Hematopoietic multipotent progenitor cell treated with erythropoietin and hydrocortisone succinate and interleukin-3 and kit ligand, for 8 days (in vitro differentiated cells): ENCODE measurements at regions not wholly inside any gene's neighbourhood (a gene's known extent, or its start where the extent isn't known, plus 50 kb on each side); places are given as distances from the start of the nearest gene placed in this dataset.
"Not testable (repeated sequence)": the region's sequence is repeated elsewhere in the genome, so short reads cannot be mapped to it uniquely, and the experiment has no call there.

Experiments
- DNase-seq: peaks from one replicate; pipeline ENCODE4 v3.0.0-alpha.2; 2015

DNA sequence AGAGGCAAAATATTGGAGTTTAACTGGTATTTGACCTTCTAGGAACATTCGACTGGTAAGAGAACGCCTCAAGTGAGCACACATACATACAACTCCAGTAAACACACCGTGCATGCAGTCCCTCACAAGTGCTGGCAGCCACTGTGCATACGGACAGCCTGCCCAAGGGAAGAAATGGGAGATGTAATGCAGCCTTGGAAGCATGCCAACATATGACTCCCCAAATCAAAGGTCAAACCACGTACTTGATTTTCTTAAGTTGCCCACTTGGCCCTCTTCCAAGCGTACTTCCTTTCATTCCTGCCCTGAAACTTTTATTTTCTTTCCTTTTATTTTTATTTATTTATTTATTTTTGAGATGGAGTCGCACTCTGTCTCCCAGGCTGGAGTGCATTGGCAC lies 206.6 kb downstream of the SPRY1 start:
- DNase-seq, result peak; percentile 57

DNA sequence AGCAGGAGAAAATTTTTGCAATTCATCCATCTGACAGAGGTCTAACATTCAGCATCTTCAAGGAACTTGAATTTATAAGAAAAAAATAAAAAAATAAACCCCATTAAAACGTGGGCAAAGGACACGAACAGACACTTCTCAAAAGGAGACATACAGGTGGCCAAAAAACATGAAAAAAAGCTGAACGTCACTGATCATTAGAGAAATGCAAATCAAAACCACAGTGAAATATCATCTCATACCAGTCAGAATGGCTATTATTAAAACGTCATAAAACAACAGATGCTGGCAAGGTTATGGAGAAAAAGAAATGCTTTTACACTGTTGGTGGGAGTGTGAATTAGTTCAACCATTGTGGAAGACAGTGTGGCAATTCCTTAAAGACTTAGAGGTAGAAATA lies 209.2 kb downstream of the SPRY1 start:
- DNase-seq, result not testable (repeated sequence)

DNA sequence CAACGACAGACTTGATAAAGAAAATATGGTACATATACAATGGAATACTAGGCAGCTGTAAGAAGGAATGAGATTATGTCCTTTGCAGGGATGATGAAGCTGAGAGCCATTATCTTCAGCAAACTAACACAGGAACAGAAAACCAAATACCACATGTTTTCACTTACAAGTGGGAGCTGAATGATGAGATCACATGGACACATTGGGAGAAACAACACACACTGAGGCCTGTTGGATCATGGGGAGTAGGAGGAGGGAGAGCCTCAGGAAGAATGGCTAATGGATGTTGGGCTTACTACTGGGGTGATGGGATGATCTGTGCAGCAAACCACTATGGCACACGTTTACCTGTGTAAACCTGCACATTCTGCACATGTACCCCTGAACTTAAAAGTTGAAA lies 209.7 kb downstream of the SPRY1 start:
- no peak for DNase-seq

DNA sequence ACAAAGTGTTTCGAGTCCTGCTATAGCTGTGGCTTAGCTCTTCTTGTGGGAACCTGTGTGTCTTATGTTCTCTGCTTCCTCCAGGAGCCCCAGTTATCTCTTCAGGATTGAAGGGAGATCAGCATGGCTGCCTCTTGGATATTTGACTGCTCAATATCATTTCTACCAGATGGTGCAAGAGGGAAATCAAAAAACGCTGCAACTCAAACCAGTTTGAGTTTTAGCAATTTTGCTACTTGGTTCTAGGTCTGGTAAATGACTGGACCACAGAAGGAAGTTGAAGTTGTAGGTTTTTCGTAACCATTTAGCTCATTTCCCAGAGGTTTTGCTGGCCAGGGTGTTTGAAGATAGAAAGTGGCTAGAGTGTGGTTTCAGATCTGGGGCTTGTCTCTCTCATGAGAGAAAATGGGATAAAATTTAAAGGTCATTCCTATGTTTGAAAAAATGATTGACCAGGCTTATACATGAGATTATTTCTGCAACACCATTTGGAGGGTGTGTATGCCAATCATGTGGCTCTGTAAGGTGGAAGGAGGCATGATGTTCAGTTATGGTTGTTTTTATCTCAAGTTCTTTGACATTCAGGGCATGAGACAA lies 210.4 kb downstream of the SPRY1 start:
- DNase-seq, result peak; percentile 20

DNA sequence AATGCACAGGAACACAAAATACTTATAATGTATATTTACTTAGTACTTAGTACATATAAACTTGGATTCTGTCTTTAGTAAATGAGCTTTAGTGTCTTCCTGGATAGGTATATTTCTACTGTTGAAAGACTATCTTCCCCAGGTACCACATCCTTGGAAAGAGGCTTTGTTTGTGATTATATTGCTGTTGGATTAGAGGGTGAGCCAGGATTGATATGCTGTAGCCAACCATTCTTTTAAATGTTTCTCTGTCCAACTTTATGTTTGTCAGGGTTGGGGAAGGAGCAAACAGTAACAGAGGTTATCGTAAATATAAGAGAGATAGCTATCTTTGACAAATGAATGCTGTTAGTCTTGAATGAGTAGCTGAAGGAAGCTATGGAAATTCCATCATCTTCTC lies 213.2 kb downstream of the SPRY1 start:
- DNase-seq, result no peak

DNA sequence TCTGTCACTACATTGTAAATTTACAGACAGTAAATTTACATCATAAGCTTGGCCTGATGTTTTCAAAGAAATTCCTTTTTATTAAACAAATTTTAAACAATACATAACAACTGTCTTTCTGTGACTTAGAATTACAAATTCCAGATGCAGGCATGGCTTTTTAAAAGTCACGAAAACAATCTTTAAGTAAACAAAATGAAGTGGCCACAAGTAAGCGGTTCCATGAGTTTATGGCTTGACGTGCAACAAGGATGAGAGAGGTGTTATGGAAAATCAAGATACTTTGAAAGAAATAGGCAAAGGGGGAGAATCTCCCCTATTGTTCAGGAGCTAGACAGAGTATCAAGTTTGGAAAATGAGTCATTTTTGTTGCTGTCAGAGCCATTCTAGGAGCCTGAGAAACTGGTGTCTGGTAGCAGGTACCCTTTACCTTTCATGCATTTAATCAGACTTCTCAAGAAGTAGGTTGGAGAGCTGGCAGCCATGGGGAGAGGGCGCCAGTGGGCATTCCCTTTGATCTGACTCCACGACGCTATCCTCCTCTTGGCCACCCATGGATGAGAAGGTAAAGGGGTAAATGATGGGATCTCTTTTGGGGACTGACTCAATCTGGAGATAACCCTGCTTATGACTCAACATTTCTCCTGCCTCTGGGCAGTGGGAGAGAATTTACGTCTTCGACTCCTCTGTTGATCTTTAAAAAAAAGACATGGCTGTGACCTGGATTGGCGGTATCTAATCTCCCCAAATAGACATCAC lies 217.2 kb downstream of the SPRY1 start:
- no peak for DNase-seq

DNA sequence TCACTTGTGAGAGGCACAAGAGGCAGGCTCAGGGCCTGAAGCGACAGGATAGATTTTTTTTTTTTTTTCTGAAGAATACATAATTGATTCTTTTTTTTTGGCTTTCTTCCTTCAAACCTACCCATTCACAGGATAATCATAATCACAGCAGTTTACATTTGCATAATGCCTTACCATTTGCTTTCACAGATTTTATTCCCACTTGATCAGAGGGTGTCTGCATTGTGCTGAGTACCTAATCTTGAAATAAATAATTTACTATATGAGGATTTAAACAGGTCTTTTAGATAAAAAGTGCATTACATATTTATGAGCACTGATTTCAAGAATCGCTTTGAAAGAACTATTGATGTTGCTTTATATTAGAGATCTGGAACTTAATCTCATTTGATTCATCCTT lies 219.3 kb downstream of the SPRY1 start:
- no peak for DNase-seq

DNA sequence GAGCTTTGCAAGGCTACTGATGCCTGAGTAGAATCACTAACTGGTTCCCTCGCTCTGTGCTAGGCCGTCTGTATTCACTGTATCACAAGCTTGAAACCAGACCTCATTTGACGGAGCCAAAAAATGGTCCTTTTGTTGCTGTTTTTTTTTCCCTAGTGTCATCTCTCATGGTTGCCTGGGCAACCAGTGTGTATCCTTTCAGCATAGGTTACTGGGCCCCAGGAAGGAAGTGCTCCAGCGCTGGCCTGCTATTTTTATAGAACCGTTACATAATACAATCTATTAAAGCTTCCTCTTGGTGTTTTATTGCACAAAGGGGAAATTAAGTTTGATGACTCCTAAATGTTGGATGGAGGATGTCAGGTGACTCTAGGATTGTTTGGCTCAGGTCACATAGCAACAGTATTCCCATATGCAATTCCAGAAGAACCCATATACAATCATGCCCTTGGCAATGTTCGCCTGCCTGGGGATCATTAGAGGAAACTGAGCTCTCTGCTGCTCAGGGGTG lies 220.4 kb downstream of the SPRY1 start:
- no peak for DNase-seq

DNA sequence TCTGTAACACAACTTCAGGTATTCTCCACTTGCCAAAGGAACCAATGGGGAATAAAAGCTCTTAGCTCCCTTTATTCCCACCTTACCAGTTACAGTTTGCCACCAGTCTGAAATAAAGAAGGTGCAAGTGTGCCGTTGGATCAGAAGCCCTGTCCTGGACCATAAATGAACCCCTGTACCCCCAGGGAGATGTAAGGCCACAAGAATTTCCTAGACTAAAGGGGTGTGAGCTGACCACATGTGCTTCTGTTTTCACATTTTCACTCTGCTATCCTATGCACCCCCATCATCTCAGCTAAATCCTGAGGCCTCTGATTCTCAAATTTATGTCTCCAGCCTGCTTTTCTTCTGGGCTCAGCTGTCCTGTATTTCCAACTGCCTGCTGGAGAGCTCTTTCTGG lies 221.2 kb downstream of the SPRY1 start:
- no peak for DNase-seq

DNA sequence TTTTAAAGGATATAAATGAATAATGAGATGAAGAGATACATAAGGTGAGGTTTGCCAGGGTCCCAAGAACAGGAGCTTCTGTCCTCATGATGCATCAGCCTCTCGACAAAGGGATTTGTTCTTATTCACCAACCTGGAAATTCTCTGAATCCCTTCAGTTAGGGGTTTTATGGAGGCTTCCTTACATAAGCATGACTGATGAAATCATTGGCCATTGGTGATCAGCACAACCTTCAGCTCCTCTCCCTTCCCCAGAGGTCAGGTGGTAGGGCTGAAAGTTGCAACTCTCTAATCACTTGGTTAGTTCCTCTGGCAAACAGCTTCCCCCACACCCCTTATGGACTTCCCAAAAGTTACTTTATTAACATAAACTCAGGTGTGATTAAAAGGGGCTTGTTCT lies 222.0 kb downstream of the SPRY1 start:
- no peak for DNase-seq

DNA sequence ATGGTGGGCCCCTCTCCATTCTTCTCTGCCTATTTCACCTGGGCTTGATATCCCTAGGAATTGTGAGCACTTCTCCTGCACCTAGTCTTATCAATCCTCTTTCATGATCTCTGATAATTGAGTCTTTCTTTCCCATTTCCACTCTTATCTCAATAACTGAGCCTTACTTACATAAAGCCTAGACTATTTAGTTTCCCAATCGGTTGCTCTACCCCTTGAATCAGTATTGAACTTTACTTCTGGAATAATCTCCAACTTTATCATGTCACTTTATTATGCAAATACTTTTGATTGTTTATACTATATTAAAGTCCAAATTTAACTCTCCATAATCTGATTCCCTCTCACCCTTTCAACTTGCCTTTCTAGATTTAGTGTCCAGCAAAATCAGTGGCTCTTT lies 222.7 kb downstream of the SPRY1 start:
- DNase-seq, result no peak

DNA sequence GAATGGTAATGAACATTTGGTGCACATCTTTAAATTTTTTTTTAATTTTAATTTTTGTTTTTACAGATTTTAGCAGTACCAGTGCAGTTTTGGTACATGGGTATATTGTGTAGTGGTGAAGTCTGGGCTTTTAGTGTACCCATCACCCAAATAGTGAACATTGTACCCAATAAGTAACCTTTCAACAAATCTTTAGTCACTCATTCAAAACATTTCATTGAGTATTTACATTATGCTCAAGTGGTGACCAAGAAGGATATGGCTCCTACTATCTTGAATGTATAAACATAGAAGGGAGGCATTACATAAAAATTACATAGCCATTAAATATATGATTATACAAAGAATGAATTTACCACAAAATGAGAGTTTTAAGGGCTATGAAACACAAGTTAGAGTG lies 223.3 kb downstream of the SPRY1 start:
- DNase-seq, result no peak

DNA sequence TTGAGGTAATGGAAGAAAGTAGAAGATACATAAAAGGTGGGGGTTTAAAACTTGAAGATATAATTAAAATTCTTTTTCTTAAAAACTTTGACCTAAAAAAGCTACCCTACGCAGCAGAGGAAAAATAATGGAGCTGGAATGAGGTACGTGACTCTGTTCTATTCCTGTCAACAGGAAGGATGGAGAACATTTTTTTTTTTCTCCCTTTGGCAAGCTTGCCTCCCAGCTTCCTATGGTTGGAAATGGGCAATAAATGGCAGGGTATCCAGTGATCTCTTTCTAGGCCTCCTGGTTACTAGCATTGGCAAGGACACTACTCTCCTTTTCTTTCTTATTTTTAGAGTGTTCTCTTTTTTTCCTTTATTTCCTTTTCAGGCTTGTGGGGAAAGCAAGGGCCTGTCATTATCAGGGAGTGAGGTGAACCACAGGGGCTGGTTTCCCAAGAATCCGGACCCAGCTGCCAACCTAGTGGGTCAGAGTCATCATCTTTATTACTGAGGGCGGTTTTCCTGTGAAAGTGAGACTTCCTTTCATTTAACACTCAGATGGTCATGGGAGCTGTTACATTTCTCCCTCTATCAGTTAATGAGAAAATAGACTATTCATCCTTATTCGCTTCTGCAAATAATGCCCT lies 224.6 kb downstream of the SPRY1 start:
- DNase-seq, result peak; percentile 32

DNA sequence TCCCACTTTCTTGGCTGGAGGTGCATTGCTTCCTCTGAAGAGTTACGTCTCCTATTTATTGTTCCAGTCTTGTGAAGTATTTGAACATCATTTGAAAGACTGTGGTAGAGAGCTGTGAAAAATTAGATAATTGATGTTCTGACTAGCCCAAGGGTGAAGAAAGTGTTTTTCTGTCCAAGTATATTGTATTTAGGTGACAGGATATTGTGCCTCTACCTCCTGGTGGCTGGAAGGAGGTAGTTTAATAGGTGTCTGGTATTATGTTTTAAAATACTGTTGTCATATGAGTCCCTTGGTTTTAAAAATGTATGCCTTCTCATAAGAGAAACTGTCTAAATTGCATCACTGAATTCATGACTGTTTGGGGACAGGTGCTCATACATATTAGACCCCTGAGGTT lies 226.0 kb downstream of the SPRY1 start:
- DNase-seq, result no peak

DNA sequence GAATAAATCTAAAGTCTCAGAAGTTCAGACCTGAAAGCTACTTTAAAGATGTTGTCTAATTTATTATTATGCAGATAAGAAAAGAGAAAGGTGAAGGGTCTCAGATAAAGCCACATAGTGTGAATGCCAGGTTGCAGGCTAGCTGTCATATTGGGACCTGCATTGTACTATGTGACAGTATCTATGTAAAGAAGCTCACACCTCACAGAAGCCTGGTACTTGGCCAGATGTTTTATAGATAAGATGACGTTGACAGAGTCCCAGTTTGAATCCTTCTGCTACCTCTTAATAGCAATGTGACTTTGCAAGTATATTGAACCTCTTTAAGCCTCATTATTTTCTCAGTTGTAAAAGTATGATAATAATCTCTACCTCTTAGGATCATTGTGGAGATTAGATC lies 227.0 kb downstream of the SPRY1 start:
- peak; percentile 52 for DNase-seq

DNA sequence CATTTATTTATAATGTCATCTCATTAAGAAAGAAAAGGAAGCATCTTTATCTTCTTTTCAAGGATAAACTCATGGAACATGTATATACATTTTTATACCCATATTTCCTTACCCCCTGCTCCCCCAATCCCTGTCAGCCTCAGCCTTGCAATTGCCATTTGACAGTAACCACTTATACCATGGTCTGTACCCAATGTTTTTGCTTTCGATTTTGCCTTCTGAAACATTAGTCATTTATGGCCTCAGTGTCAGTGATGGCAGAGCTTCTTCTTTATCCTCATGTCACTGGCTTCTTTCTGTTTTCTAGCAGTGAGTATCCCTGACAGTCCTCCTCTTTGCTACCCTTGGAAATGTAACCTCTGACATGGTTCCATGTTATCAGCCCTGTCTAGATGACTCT lies 228.4 kb downstream of the SPRY1 start:
- no peak for DNase-seq

DNA sequence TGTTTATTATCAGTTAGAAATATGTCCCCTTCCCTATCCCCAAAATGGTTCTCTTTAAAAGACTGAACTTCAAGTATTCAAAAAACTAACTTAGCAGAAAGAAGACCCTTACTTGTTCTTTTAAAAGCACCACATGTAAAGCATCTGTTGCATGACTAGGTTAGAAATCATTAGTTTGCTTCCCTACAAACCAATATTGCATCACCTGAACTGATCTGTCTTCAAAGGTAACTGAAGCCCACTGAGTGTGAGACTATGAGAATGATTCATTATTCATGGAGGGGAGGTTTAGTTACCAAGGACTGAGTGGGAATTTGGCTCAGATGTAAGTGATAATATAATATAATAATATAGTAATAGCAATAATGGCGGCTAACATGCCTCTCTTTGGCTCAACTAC lies 231.7 kb downstream of the SPRY1 start:
- DNase-seq, result no peak

DNA sequence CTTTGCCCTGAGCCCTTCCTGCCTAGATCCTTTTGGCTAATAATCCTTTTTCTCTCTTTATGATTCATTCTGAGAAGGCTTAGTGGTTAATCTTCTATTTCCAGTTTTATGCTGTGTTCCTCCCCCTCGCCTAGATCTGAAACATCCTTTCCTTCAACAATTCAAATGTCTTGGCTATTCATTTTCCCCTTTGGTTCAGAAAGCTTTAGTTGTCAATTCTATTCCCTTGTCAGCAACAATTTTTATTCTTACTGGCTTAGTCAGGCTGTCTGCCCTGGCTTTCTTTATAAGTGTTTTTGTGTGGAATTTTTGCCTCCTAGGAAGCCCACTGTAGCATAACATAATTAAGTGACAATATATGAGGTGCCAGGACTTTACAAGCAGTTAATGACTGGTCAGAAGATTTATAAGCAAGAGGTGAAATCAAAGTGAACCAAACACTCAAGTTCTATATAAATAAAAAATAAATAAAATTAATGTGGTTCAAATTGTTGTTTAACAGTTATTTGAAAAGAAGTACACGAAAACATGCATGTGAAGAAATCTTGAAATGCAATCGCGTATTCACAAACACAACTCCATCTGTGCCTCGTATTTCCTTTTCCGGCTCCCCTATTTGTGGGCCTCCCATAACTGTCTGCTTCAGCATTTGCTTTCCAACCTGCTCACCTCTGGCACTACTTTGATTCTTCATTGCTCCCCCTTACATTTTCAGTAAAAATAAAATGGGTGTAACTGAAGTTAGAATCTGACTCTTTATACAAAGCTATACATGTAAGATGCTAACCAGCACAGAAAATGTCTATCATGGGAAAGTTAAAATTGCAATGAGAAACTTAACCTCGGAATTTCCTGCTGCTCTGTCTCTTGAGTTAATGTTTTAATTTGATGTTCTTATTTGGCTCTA lies 235.4 kb downstream of the SPRY1 start:
- DNase-seq, result no peak

DNA sequence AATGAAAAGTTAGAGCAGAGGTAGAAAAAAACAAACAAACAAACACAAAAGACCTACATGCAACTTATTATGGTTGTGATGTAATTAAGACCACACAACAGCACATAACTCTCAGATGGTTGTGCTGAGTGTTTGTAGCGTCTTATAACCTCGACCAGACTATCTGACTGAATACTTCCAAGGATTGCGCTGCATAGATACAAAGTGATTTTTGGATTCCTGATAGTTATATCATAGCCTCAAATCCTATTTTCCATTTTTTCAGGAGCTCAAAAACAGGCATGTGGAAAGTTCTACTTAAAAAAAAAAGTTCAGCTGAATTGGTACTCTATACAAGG lies 236.1 kb downstream of the SPRY1 start:
- no peak for DNase-seq

DNA sequence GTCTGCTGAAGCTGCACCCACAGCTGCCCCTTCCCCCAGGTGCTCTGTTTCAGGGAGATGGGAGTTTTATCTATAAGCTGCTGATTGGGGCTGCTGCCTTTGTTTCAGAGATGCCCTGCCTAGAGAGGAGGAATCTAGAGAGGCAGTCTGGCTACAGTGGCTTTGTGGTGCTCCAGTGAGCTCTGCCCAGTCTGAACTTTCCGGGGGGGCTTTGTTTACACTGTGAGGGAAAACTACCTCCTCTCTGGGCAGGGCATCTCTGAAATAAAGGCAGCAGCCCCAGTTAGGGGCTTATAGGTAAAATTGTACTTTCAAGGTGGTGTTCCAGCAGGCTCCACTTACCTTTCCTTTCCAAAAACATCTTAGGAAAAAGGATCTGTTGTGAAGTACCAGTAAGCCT lies 242.2 kb downstream of the SPRY1 start:
- no peak for DNase-seq

DNA sequence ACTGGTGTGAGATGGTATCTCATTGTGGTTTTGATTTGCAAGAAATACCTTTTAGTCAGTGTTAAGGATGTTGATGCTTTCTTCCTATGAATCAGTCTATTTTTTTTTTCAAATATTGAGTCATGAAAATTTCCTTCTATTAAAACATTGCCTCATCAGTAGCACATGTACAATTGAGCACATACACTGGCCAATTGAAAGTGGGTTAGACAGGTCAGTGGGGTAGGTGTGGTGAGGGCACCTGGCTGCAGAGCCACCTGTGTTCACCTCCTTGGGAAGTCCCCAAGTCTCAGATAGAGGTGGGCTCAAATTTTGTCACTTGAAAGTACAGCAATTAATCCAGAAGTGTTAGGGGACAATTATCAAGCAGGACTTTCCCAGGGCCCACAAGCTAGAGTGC lies 243.7 kb downstream of the SPRY1 start:
- no peak for DNase-seq

DNA sequence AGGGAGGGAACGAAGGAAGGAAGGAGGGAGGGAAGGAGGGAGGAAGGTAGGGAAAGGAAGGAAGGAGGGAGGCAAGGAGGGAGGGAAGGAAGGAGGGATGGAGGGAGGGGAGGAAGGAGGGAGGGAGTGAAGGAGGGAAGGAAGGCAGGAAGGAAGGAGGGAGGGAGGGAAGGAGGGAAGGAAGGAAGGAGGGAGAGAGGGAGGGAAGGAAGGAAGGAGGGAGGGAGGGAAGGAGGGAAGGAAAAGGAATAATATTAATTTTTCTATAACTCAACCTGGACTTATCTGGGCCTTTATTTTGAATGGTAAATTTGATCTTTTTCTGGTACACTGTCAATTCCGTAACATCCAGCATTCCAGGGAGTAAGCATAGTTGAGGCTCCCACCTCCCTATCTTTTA lies 244.2 kb downstream of the SPRY1 start:
- no peak for DNase-seq

DNA sequence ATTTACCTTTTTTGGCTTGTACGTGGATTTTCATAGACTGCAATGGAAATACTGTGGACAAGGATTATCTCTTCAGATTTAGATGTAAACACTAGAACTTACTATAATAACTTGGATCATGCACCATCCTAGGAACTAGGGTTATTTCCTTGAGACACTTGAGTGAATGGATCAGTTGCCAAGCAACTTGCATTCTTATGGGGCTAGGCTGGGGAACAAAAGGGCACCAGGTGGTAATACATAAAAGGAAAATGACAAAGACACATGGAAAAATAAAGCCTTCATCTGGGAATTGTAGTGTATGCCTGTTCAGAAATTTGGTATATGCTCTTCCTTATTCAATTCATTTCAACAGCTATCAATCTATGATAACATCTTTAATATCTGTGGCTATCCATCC lies 247.1 kb downstream of the SPRY1 start:
- no peak for DNase-seq
